GM06990 (cell line): ENCODE measurements at regions not wholly inside any gene's neighbourhood (a gene's known extent, or its start where the extent isn't known, plus 50 kb on each side); places are given as distances from the start of the nearest gene placed in this dataset.

ENCODE experiments used
- DNase-seq: peaks from one replicate; pipeline ENCODE4 v3.0.0-alpha.2; 2011; ENCODE audit not compliant: insufficient read length; ENCODE audit errors: extremely low read depth
- H3K27me3 ChIP-seq: replicated peaks from 2 replicates; pipeline ENCODE4 v1.6.0; 2011; ENCODE audit warnings: low read length; ENCODE audit not compliant: control insufficient read depth, insufficient read depth
- H3K36me3 ChIP-seq: 2 replicates; pipeline ENCODE4 v1.5.1; 2011; ENCODE audit warnings: low read length; ENCODE audit not compliant: control insufficient read depth, insufficient read depth
- H3K4me3 ChIP-seq: replicated peaks from 2 replicates; pipeline ENCODE4 v1.5.1; 2011; ENCODE audit warnings: low read depth, mild to moderate bottlenecking, control low read depth, low read length
- CTCF ChIP-seq: IDR thresholded peaks from 2 replicates; pipeline ENCODE4 v1.5.1; 2011; ENCODE audit warnings: low read length, control low read depth, mild to moderate bottlenecking, inconsistent platforms; ENCODE audit not compliant: insufficient read depth, poor library complexity, severe bottlenecking

- Histone ChIP-seq H3K36me3 (no peaks in the 10 kb centered on the region), H3K4me3 (no peak overlapping the region), H3K27me3 (no peaks in the 10 kb centered on the region)
- no peak for DNase-seq
- peak; percentile 1 for TF ChIP-seq CTCF
Measured at GRCh38 chr3:74897006-74897405, 282.5 kb upstream of the CNTN3 start.

GRCh38 chr3:74891312-74891711 is 276.9 kb upstream of the CNTN3 start:
- Histone ChIP-seq H3K36me3 (no peaks in the 10 kb centered on the region), H3K4me3 (no peak overlapping the region), H3K27me3 (no peaks in the 10 kb centered on the region)
- TF ChIP-seq CTCF, result no peak
- no peak for DNase-seq

GRCh38 chr3:74883690-74884089 is 269.2 kb upstream of the CNTN3 start:
- Histone ChIP-seq H3K4me3 (no peak overlapping the region), H3K27me3 (no peaks in the 10 kb centered on the region), H3K36me3 (no peaks in the 10 kb centered on the region)
- peak; percentile 12 for TF ChIP-seq CTCF
- no peak for DNase-seq

GRCh38 chr3:74883222-74883621 is 268.8 kb upstream of the CNTN3 start:
- TF ChIP-seq CTCF, result no peak
- no peak overlapping the region for H3K4me3 ChIP-seq
- H3K36me3 ChIP-seq, result no peaks in the 10 kb centered on the region
- H3K27me3 ChIP-seq, result no peaks in the 10 kb centered on the region
- DNase-seq, result no peak

GRCh38 chr3:74880237-74880636 is 265.8 kb upstream of the CNTN3 start:
- Histone ChIP-seq H3K27me3 (no peaks in the 10 kb centered on the region), H3K36me3 (no peaks in the 10 kb centered on the region), H3K4me3 (no peak overlapping the region)
- no peak for DNase-seq
- no peak for TF ChIP-seq CTCF

- DNase-seq, result no peak
- Histone ChIP-seq H3K27me3 (no peaks in the 10 kb centered on the region), H3K36me3 (no peaks in the 10 kb centered on the region), H3K4me3 (no peak overlapping the region)
- TF ChIP-seq CTCF, result no peak
Measured at GRCh38 chr3:74866357-74867030, 252.0 kb upstream of the CNTN3 start.
